A549 (cell line): ENCODE measurements at regions not wholly inside any gene's neighbourhood (a gene's known extent, or its start where the extent isn't known, plus 50 kb on each side); places are given as distances from the start of the nearest gene placed in this dataset.
A peak's percentile ranks its signal among the peaks of the same experiment; 100 is the strongest.

Experiments
- ATAC-seq, 2 experiments: fragments of 200-7000 bp in 1 of 2; fragments of >200 bp in 1 of 2; cut with Nextera tagmentation in 1 of 2; cut with Tn5 transposase in 1 of 2; 3 replicates each; pipeline versions ENCODE4 v1.8.0 to v1.9.1; 2018 to 2020; ENCODE audit warnings: mild to moderate bottlenecking in 1 of 2, moderate library complexity in 1 of 2
- CTCF ChIA-PET: fragments of 300-600 bp; sonication (Branson Sonifier 250); formaldehyde crosslinking; extraction: SDS; loops from one replicate; lab custom pipeline; 2021; ENCODE audit warnings: antibody characterized with exemption, inconsistent platforms; lab: Yijun Ruan, JAX
- POLR2A ChIA-PET: fragments of 350-600 bp; formaldehyde crosslinking; extraction: SDS; loops from one replicate; lab custom pipeline; 2021; ENCODE audit warnings: antibody characterized with exemption, inconsistent platforms; lab: Yijun Ruan, JAX
- DNase-seq, 2 experiments: peaks; one replicate each; pipeline versions ENCODE4 v3.0.0 to v3.0.0-alpha.2; 2011 to 2016; ENCODE audit warnings: low read depth in 1 of 2, low spot score in 1 of 2
- FAIRE-seq: peaks from 2 replicates; lab custom pipeline; 2011; peaks lifted over from hg19 to GRCh38; lab: Jason Lieb, UNC
- H3K27ac ChIP-seq, 2 experiments: fragments of >200 bp; sonication (Bioruptor Twin); formaldehyde crosslinking; 3 replicates each; pipeline ENCODE4 v1.5.1; 2016 to 2017
- H3K4me1 ChIP-seq: fragments of >200 bp; sonication (Bioruptor Twin); formaldehyde crosslinking; 3 replicates; pipeline ENCODE4 v1.6.1; 2016
- H3K4me2 ChIP-seq: fragments of >200 bp; sonication (Bioruptor Twin); formaldehyde crosslinking; 3 replicates; pipeline ENCODE4 v1.6.1; 2016
- H3K4me3 ChIP-seq: fragments of >200 bp; sonication (Bioruptor Twin); formaldehyde crosslinking; 3 replicates; pipeline ENCODE4 v1.5.1; 2016
- H3K9me3 ChIP-seq: fragments of >200 bp; sonication (Bioruptor Twin); formaldehyde crosslinking; 3 replicates; pipeline ENCODE4 v1.6.1; 2016
- ATOH8 ChIP-seq: fragments of 250-450 bp; sonication (Bioruptor Pico); IDR thresholded peaks from 2 replicates; pipeline ENCODE4 v1.5.0; 2020; ENCODE audit warnings: low read depth, mild to moderate bottlenecking, moderate library complexity
- CBX8 ChIP-seq: fragments of 200-600 bp; sonication (generic); IDR thresholded peaks from 2 replicates; pipeline ENCODE4 v1.6.1; 2016
- CHD4 ChIP-seq: fragments of 200-600 bp; sonication (generic); IDR thresholded peaks from 2 replicates; pipeline ENCODE4 v1.6.1; 2016; ENCODE audit warnings: antibody characterized with exemption, mild to moderate bottlenecking, borderline replicate concordance
- EHF ChIP-seq: fragments of 250-450 bp; sonication (Bioruptor Pico); IDR thresholded peaks from 2 replicates; pipeline ENCODE4 v1.5.0; 2020; ENCODE audit warnings: mild to moderate bottlenecking
- EHMT2 ChIP-seq: fragments of 200-600 bp; sonication (generic); IDR thresholded peaks from 2 replicates; pipeline ENCODE4 v1.6.1; 2016; ENCODE audit warnings: antibody characterized with exemption, low read depth, mild to moderate bottlenecking, moderate library complexity
- ELK1 ChIP-seq: fragments of 150-350 bp; IDR thresholded peaks from 2 replicates; pipeline ENCODE4 v1.6.1; 2014; ENCODE audit warnings: low read depth, mild to moderate bottlenecking, low read length
- GATA3 ChIP-seq: IDR thresholded peaks from 2 replicates; pipeline ENCODE4 v1.6.1; 2012; ENCODE audit warnings: borderline replicate concordance
- HDAC2 ChIP-seq: fragments of 200-600 bp; sonication (generic); IDR thresholded peaks from 2 replicates; pipeline ENCODE4 v1.6.1; 2016
- HES2 ChIP-seq: fragments of >200 bp; sonication (Bioruptor Twin); formaldehyde crosslinking; IDR thresholded peaks from 2 replicates; pipeline ENCODE4 v1.6.1; 2016
- HEYL ChIP-seq: fragments of 250-450 bp; sonication (Bioruptor Pico); IDR thresholded peaks from 2 replicates; pipeline ENCODE4 v1.8.0; 2021; ENCODE audit warnings: mild to moderate bottlenecking, moderate library complexity
- HOXB5 ChIP-seq: fragments of 250-450 bp; sonication (Bioruptor Pico); IDR thresholded peaks from 2 replicates; pipeline ENCODE4 v1.5.0; 2020; ENCODE audit warnings: mild to moderate bottlenecking, moderate library complexity
- JUN ChIP-seq, 2 experiments: fragments of >200 bp; sonication (Bioruptor Twin); formaldehyde crosslinking; IDR thresholded peaks; 2 replicates in 1 of 2; 3 replicates in 1 of 2; pipeline ENCODE4 v1.6.1; 2016 to 2017
- KDM1A ChIP-seq: fragments of 200-600 bp; sonication (generic); IDR thresholded peaks from 2 replicates; pipeline ENCODE4 v1.6.1; 2016; ENCODE audit warnings: low read depth, mild to moderate bottlenecking
- MAFK ChIP-seq: fragments of 450-650 bp; IDR thresholded peaks from 2 replicates; pipeline ENCODE4 v1.6.1; 2014; ENCODE audit not compliant: partially characterized antibody
- MAX ChIP-seq: IDR thresholded peaks from 2 replicates; pipeline ENCODE4 v1.6.1; 2012
- MYC ChIP-seq: IDR thresholded peaks from 2 replicates; pipeline ENCODE4 v1.6.1; 2012; ENCODE audit warnings: mild to moderate bottlenecking, inconsistent platforms, low read length, improper control_type of control experiment, borderline replicate concordance
- PHF8 ChIP-seq: fragments of 200-600 bp; sonication (generic); IDR thresholded peaks from 2 replicates; pipeline ENCODE4 v1.6.1; 2016; ENCODE audit warnings: low read depth, mild to moderate bottlenecking, antibody characterized with exemption, moderate library complexity, borderline replicate concordance
- POLR2A ChIP-seq: IDR thresholded peaks from 2 replicates; pipeline ENCODE4 v1.6.1; 2012; ENCODE audit warnings: mild to moderate bottlenecking, low read length
- POLR2AphosphoS2 ChIP-seq: conservative IDR thresholded peaks from 2 replicates; pipeline ENCODE4 v1.6.1; 2012; ENCODE audit warnings: low read length, improper control_type of control experiment, inconsistent platforms
- RAD21 ChIP-seq, 2 experiments: fragments of >200 bp in 1 of 2; sonication (Bioruptor Twin) in 1 of 2; formaldehyde crosslinking in 1 of 2; IDR thresholded peaks in 1 of 2; conservative IDR thresholded peaks in 1 of 2; 2 replicates in 1 of 2; 3 replicates in 1 of 2; pipeline ENCODE4 v1.6.1; 2012 to 2018; ENCODE audit warnings: inconsistent platforms in 1 of 2
- RARB ChIP-seq: fragments of 250-450 bp; sonication (Bioruptor Pico); IDR thresholded peaks from 2 replicates; pipeline ENCODE4 v1.8.0; 2021; ENCODE audit warnings: mild to moderate bottlenecking, moderate library complexity
- RCOR1 ChIP-seq: fragments of 150-350 bp; IDR thresholded peaks from 2 replicates; pipeline ENCODE4 v1.6.1; 2014; ENCODE audit warnings: antibody characterized with exemption, low read length, low read depth
- RNF2 ChIP-seq: fragments of 200-600 bp; sonication (generic); IDR thresholded peaks from 2 replicates; pipeline ENCODE4 v1.6.1; 2016; ENCODE audit warnings: low read depth, mild to moderate bottlenecking, antibody characterized with exemption, moderate library complexity, borderline replicate concordance
- SREBF2 ChIP-seq: fragments of 450-650 bp; IDR thresholded peaks from 2 replicates; pipeline ENCODE4 v1.6.1; 2014; ENCODE audit warnings: mild to moderate bottlenecking, moderate library complexity
- TP53 ChIP-seq: fragments of 250-450 bp; sonication (Bioruptor Pico); IDR thresholded peaks from 2 replicates; pipeline ENCODE4 v1.5.0; 2021; ENCODE audit warnings: mild to moderate bottlenecking, moderate library complexity
- WGBS: methylation state at CpG from one replicate; pipeline ENCODE4 v1.1.6; 2017; ENCODE audit errors: missing lambda C conversion rate; 5-methylcytosine and 5-hydroxymethylcytosine counted together
- TF ChIP-seq, protein P1 (sequence below): fragments of >200 bp; sonication (Bioruptor Twin); formaldehyde crosslinking; IDR thresholded peaks from 3 replicates; pipeline ENCODE4 v1.5.1; 2016
- TF ChIP-seq, protein P2 (sequence below): fragments of >200 bp; sonication (Bioruptor Twin); formaldehyde crosslinking; IDR thresholded peaks from 3 replicates; pipeline ENCODE4 v1.6.1; 2016
- TF ChIP-seq, protein P3 (sequence below): IDR thresholded peaks from 2 replicates; pipeline ENCODE4 v1.6.1; 2012

DNA sequence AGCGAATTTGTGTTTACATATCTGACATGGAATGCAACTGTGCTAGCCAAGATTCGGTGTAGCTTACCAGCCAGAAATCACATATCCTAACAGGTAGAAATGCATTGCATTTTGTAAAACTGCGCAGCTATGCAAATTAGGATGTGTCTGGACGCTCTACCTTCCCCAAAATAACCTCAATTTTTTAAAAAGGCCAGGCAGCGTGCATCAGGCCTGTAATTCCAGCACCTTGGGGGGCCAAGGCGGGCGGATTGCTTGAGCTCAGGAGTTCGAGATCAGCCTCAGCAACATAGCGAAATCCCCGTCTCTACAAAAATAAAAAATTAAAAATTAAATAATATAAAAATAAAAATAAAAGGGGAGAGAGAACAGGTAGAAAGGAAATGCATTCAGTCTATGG, 305.0 kb downstream of the TYW1 start:
- POLR2A ChIA-PET = interaction anchor here (0.6 to 1.4 kb wide), 17 partner anchors 12 to 1539 kb away, joined by 3 to 9 read pairs (median 4); partner anchors contain the start of genes SBDS, TMEM248 and TYW1
- TF ChIP-seq CHD4 = no peak
- no peak for TF ChIP-seq RARB
- no peak for TF ChIP-seq HES2
- no peak for TF ChIP-seq KDM1A
- no peak for TF ChIP-seq CBX8
- TF ChIP-seq, protein P1, sequence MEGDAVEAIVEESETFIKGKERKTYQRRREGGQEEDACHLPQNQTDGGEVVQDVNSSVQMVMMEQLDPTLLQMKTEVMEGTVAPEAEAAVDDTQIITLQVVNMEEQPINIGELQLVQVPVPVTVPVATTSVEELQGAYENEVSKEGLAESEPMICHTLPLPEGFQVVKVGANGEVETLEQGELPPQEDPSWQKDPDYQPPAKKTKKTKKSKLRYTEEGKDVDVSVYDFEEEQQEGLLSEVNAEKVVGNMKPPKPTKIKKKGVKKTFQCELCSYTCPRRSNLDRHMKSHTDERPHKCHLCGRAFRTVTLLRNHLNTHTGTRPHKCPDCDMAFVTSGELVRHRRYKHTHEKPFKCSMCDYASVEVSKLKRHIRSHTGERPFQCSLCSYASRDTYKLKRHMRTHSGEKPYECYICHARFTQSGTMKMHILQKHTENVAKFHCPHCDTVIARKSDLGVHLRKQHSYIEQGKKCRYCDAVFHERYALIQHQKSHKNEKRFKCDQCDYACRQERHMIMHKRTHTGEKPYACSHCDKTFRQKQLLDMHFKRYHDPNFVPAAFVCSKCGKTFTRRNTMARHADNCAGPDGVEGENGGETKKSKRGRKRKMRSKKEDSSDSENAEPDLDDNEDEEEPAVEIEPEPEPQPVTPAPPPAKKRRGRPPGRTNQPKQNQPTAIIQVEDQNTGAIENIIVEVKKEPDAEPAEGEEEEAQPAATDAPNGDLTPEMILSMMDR = no peak
- TF ChIP-seq MYC = no peak
- no peak for TF ChIP-seq TP53 (CRISPR knock-in tag)
- no peak for FAIRE-seq

GRCh38 chr7:67302113-67303039, 305.7 kb downstream of the TYW1 start:
- 1% methylated on average over 36 of the region's 83 CpGs for WGBS
- ChIA-PET POLR2A (interaction anchor here (0.6 to 1.4 kb wide), 19 partner anchors 11 to 1538 kb away, joined by 3 to 9 read pairs (median 4); partner anchors contain the start of genes SBDS, TMEM248 and TYW1), CTCF (interaction anchor here (0.6 kb wide), 2 partner anchors 202 to 1370 kb away, joined by 3 read pairs; no protein-coding TSS in a partner anchor)
- Histone ChIP-seq H3K4me3 (peak overlapping the region; percentile 67), H3K4me1 (peaks cover 17% of the 10 kb centered on the region; the same call in 2 of the 3 replicates), H3K27ac (peak overlapping the region; percentile 91 to 97), H3K4me2 (peak overlapping the region; percentile 81), H3K9me3 (no peaks in the 10 kb centered on the region)
- FAIRE-seq (no peak), ATAC-seq (peak; percentile 96 to 97), DNase-seq (peak; percentile 96 to 98)
- TF ChIP-seq EHF (CRISPR knock-in tag) (no peak), MAFK (no peak), EHMT2 (no peak), HDAC2 (no peak), GATA3 (no peak), HOXB5 (CRISPR knock-in tag) (no peak), ELK1 (no peak), RCOR1 (no peak), JUN (IDR thresholded peaks at IDR 0.05) (peak; percentile 42 to 96; a peak in 3 of 5 replicates), RARB (no peak), RAD21 (conservative IDR thresholded peaks at IDR 0.05 in 1 of 2, IDR thresholded peaks at IDR 0.05 in 1 of 2) (no peak), POLR2AphosphoS2 (no peak), SREBF2 (no peak), ATOH8 (CRISPR knock-in tag) (no peak), POLR2A (peak; percentile 83), MAX (peak; percentile 58; the same call in 1 of the 2 replicates), RNF2 (no peak), PHF8 (peak; percentile 77; the same call in 1 of the 2 replicates), CHD4 (no peak), HEYL (no peak)
- TF ChIP-seq, protein P2, sequence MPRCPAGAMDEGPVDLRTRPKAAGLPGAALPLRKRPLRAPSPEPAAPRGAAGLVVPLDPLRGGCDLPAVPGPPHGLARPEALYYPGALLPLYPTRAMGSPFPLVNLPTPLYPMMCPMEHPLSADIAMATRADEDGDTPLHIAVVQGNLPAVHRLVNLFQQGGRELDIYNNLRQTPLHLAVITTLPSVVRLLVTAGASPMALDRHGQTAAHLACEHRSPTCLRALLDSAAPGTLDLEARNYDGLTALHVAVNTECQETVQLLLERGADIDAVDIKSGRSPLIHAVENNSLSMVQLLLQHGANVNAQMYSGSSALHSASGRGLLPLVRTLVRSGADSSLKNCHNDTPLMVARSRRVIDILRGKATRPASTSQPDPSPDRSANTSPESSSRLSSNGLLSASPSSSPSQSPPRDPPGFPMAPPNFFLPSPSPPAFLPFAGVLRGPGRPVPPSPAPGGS = peak; percentile 90
- TF ChIP-seq, protein P3, sequence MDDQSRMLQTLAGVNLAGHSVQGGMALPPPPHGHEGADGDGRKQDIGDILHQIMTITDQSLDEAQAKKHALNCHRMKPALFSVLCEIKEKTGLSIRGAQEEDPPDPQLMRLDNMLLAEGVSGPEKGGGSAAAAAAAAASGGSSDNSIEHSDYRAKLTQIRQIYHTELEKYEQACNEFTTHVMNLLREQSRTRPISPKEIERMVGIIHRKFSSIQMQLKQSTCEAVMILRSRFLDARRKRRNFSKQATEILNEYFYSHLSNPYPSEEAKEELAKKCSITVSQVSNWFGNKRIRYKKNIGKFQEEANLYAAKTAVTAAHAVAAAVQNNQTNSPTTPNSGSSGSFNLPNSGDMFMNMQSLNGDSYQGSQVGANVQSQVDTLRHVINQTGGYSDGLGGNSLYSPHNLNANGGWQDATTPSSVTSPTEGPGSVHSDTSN = no peak

More for the DNA sequence above, 305.0 kb downstream of the TYW1 start:
- 8% methylated on average over 10 of the region's 10 CpGs for WGBS
- no peaks in the 10 kb centered on the region for H3K9me3 ChIP-seq
- ATAC-seq = no peak
- DNase-seq = no peak
- H3K27ac ChIP-seq = peak overlapping the region; percentile 91 to 97
- peaks cover 17% of the 10 kb centered on the region; the same call in 2 of the 3 replicates for H3K4me1 ChIP-seq
- CTCF ChIA-PET = no interaction called here
- H3K4me3 ChIP-seq = peak overlapping the region; percentile 67
- peak overlapping the region; percentile 81 for H3K4me2 ChIP-seq
